SK-N-SH treated with all-trans-retinoic acid at 6 μM for 48 hours (cell line): ENCODE measurements at regions not wholly inside any gene's neighbourhood (a gene's known extent, or its start where the extent isn't known, plus 50 kb on each side); places are given as distances from the start of the nearest gene placed in this dataset.

Source experiments
- ATAC-seq: fragments of 200-7000 bp; cut with Tn5 transposase; 3 replicates; pipeline ENCODE4 v1.9.1; 2020; ENCODE audit warnings: mild to moderate bottlenecking, moderate library complexity
- ARNTL ChIP-seq: fragments of 450-650 bp; formaldehyde crosslinking; IDR thresholded peaks from 2 replicates; pipeline ENCODE4 v1.5.0; 2020; ENCODE audit warnings: low read depth, mild to moderate bottlenecking, moderate library complexity, borderline replicate concordance
- BACH2 ChIP-seq: fragments of 250-450 bp; sonication (Bioruptor Pico); IDR thresholded peaks from 2 replicates; pipeline ENCODE4 v1.9.0; 2021; ENCODE audit warnings: mild to moderate bottlenecking, borderline replicate concordance
- CREB5 ChIP-seq: fragments of 250-450 bp; sonication (Bioruptor Pico); IDR thresholded peaks from 2 replicates; pipeline ENCODE4 v1.5.1; 2020; ENCODE audit warnings: low read depth, mild to moderate bottlenecking, moderate library complexity
- CSDC2 ChIP-seq: fragments of 250-450 bp; sonication (Bioruptor Pico); IDR thresholded peaks from 2 replicates; pipeline ENCODE4 v1.5.0; 2020; ENCODE audit warnings: mild to moderate bottlenecking, moderate library complexity
- ESRRG ChIP-seq: fragments of 250-450 bp; sonication (Bioruptor Pico); IDR thresholded peaks from 2 replicates; pipeline ENCODE4 v1.6.1; 2021; ENCODE audit warnings: mild to moderate bottlenecking
- GLIS3 ChIP-seq: fragments of 250-450 bp; sonication (Bioruptor Pico); IDR thresholded peaks from 2 replicates; pipeline ENCODE4 v1.5.0; 2020; ENCODE audit warnings: mild to moderate bottlenecking, moderate library complexity
- OSR1 ChIP-seq: fragments of 250-450 bp; sonication (Bioruptor Pico); IDR thresholded peaks from 2 replicates; pipeline ENCODE4 v1.8.0; 2022; ENCODE audit warnings: moderate library complexity, mild to moderate bottlenecking, inconsistent platforms
- PPARA ChIP-seq: fragments of 250-450 bp; sonication (Bioruptor Pico); IDR thresholded peaks from 2 replicates; pipeline ENCODE4 v1.5.0; 2020; ENCODE audit warnings: mild to moderate bottlenecking, borderline replicate concordance
- RARB ChIP-seq: fragments of 250-450 bp; sonication (Bioruptor Pico); IDR thresholded peaks from 2 replicates; pipeline ENCODE4 v1.8.0; 2021; ENCODE audit warnings: mild to moderate bottlenecking, moderate library complexity
- SNAI2 ChIP-seq: fragments of 250-450 bp; sonication (Bioruptor Pico); IDR thresholded peaks from 2 replicates; pipeline ENCODE4 v1.5.0; 2020; ENCODE audit warnings: mild to moderate bottlenecking, moderate library complexity
- TCF4 ChIP-seq: fragments of 250-450 bp; sonication (Bioruptor Pico); IDR thresholded peaks from 2 replicates; pipeline ENCODE4 v1.8.0; 2021; ENCODE audit warnings: mild to moderate bottlenecking, moderate library complexity, borderline replicate concordance
- TOX ChIP-seq: fragments of 250-450 bp; sonication (Bioruptor Pico); IDR thresholded peaks from 2 replicates; pipeline ENCODE4 v1.8.0; 2021; ENCODE audit warnings: mild to moderate bottlenecking, moderate library complexity, borderline replicate concordance
- TSHZ2 ChIP-seq: fragments of 250-450 bp; sonication (Bioruptor Pico); IDR thresholded peaks from 2 replicates; pipeline ENCODE4 v1.5.0; 2020; ENCODE audit warnings: mild to moderate bottlenecking, moderate library complexity
- ZC3H10 ChIP-seq: fragments of 250-450 bp; sonication (Bioruptor Pico); IDR thresholded peaks from 2 replicates; pipeline ENCODE4 v1.5.1; 2021; ENCODE audit warnings: mild to moderate bottlenecking, moderate library complexity
- ZFP3 ChIP-seq: fragments of 250-450 bp; sonication (Bioruptor Pico); IDR thresholded peaks from 2 replicates; pipeline ENCODE4 v1.5.0; 2020; ENCODE audit warnings: mild to moderate bottlenecking, moderate library complexity
- ZFP30 ChIP-seq: fragments of 450-650 bp; formaldehyde crosslinking; IDR thresholded peaks from 2 replicates; pipeline ENCODE4 v1.5.0; 2022; ENCODE audit warnings: mild to moderate bottlenecking, moderate library complexity
- ZNF565 ChIP-seq: fragments of 450-650 bp; formaldehyde crosslinking; conservative IDR thresholded peaks from 2 replicates; pipeline ENCODE4 v1.5.0; 2020; ENCODE audit warnings: low read depth, mild to moderate bottlenecking, moderate library complexity
- ZNF70 ChIP-seq: fragments of 450-650 bp; formaldehyde crosslinking; IDR thresholded peaks from 2 replicates; pipeline ENCODE4 v1.5.0; 2020; ENCODE audit warnings: mild to moderate bottlenecking, moderate library complexity
- ZNF8 ChIP-seq: fragments of 450-650 bp; formaldehyde crosslinking; IDR thresholded peaks from 2 replicates; pipeline ENCODE4 v1.5.0; 2020; ENCODE audit warnings: mild to moderate bottlenecking, moderate library complexity
- TF ChIP-seq, protein P1 (sequence below): fragments of 250-450 bp; sonication (Bioruptor Pico); IDR thresholded peaks from 2 replicates; pipeline ENCODE4 v1.8.0; 2020; ENCODE audit warnings: mild to moderate bottlenecking, moderate library complexity, borderline replicate concordance
- TF ChIP-seq, protein P2 (sequence below): fragments of 250-450 bp; sonication (Bioruptor Pico); IDR thresholded peaks from 2 replicates; pipeline ENCODE4 v1.8.0; 2021; ENCODE audit warnings: low read depth, mild to moderate bottlenecking, moderate library complexity, borderline replicate concordance
- TF ChIP-seq, protein P3 (sequence below): fragments of 250-450 bp; sonication (Bioruptor Pico); IDR thresholded peaks from 2 replicates; pipeline ENCODE4 v1.5.1; 2021; ENCODE audit warnings: mild to moderate bottlenecking, moderate library complexity

DNA sequence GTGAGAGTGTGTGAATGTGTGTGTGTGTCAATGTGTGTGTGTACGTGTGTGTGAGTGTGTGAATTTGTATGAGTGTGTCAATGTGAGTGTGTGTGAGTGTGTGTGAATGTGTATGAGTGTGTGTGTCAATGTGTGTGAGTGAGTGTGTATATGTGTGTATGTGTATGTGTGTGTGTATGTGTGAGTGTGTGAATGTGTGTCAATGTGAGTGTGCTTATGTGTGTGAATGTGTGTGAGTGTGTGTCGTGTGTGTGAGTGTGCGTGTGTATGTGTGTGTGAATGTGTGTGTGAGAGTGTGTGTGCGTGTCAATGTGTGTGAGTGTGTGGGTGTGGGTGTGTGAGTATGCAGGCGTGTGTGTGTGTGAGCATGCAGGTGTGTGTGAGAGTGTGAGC, 93.5 kb upstream of the ALDH1A3 start:
- TF ChIP-seq ZFP3 (CRISPR knock-in tag) (no peak), RARB (CRISPR knock-in tag) (no peak), ESRRG (CRISPR knock-in tag) (no peak), TCF4 (no peak), CSDC2 (CRISPR knock-in tag) (no peak), PPARA (CRISPR knock-in tag) (no peak), GLIS3 (CRISPR knock-in tag) (no peak), TOX (no peak)
- ATAC-seq: no peak

DNA sequence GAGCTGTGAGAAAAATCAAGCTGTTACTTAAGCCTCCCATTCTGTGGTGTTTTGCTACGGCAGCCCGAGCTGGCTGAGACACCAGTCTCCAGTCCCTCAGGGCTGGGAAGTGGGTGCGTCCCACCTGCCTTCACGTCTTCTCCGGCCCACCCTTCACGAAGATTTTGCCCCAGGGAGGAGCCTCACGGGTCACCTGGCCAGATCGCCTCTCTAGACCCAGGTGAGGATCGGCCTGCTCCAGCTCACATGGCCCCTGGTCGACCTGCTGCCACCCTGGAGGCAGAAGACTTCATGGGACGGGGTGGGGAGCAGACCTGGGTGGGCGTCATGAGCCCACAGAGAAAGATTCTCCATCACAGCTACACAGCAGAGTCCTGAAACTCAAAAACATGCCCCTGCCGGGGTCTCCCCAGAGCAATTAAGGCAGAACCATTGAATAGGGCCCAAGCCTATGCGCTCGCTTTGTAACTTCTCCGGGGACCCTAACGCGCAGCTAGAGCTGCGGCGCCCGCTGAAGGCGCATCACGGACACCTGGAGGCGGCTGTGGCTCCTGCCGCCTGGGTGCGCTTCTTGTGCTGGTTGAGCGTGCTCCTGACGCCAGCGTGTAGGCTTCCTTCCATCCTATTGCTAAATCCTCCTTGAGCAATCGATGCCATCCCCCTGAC, 92.6 kb upstream of the ALDH1A3 start:
- ATAC-seq: no peak
- no peak for TF ChIP-seq TCF4
- TF ChIP-seq ZNF8: no peak
- no peak for TF ChIP-seq ARNTL
- no peak for TF ChIP-seq ESRRG (CRISPR knock-in tag)
- no peak for TF ChIP-seq GLIS3 (CRISPR knock-in tag)
- TF ChIP-seq, protein P1, sequence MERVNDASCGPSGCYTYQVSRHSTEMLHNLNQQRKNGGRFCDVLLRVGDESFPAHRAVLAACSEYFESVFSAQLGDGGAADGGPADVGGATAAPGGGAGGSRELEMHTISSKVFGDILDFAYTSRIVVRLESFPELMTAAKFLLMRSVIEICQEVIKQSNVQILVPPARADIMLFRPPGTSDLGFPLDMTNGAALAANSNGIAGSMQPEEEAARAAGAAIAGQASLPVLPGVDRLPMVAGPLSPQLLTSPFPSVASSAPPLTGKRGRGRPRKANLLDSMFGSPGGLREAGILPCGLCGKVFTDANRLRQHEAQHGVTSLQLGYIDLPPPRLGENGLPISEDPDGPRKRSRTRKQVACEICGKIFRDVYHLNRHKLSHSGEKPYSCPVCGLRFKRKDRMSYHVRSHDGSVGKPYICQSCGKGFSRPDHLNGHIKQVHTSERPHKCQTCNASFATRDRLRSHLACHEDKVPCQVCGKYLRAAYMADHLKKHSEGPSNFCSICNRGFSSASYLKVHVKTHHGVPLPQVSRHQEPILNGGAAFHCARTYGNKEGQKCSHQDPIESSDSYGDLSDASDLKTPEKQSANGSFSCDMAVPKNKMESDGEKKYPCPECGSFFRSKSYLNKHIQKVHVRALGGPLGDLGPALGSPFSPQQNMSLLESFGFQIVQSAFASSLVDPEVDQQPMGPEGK (CRISPR knock-in tag): no peak
- TF ChIP-seq ZFP30: no peak
- no peak for TF ChIP-seq RARB (CRISPR knock-in tag)
- no peak for TF ChIP-seq ZC3H10 (CRISPR knock-in tag)
- TF ChIP-seq OSR1: no peak
- TF ChIP-seq ZNF70 (CRISPR knock-in tag): no peak

DNA sequence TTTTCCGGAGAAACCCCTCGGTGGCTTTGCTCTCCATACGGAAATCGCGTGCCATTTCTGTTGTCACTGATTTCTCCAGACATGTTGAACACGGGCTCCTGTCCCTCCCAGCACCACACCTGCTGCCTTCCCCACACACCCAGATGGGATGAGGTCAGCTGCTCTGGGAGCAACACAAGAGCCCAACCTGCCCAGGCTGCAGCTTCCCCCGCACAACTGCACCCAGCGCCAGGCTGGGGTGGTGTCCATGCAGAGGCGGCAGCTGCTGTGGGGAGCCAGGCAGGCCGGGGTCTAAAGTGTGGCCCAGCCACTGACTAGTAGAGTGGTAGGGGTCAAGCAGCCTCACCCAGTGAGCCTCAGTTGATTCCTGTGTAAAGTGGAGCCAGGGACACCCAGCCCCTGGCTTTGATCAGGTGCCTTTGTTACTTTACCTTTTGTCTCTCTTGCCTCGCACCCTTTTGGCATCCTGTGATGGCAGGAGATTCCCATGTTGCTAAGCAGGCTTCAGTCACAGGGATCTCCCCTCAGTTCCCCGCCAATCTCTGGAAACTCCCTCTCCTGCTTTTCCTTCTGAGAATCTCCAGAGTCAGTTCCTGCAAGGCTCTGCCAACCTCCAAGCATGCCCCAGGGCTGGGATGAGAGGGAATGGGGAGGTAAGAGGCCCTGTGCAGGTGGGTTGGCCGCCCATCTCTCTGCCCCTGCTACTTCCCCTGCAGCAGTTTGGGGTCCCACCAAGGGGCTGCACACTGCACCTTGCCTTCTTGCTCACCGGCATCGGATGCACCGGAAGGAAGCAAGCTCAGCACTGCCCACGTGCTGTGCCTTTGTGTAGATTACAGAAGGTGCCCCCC, 91.8 kb upstream of the ALDH1A3 start:
- TF ChIP-seq ZFP3 (CRISPR knock-in tag) (no peak), BACH2 (CRISPR knock-in tag) (no peak), CSDC2 (CRISPR knock-in tag) (no peak), ZFP30 (no peak), TOX (no peak), CREB5 (no peak), TSHZ2 (CRISPR knock-in tag) (no peak), ZNF70 (CRISPR knock-in tag) (no peak), ESRRG (CRISPR knock-in tag) (no peak), RARB (CRISPR knock-in tag) (no peak), OSR1 (no peak), ZNF565 (CRISPR knock-in tag) (no peak), PPARA (CRISPR knock-in tag) (no peak), ARNTL (no peak), SNAI2 (CRISPR knock-in tag) (no peak), ZNF8 (no peak)
- TF ChIP-seq, protein P2, sequence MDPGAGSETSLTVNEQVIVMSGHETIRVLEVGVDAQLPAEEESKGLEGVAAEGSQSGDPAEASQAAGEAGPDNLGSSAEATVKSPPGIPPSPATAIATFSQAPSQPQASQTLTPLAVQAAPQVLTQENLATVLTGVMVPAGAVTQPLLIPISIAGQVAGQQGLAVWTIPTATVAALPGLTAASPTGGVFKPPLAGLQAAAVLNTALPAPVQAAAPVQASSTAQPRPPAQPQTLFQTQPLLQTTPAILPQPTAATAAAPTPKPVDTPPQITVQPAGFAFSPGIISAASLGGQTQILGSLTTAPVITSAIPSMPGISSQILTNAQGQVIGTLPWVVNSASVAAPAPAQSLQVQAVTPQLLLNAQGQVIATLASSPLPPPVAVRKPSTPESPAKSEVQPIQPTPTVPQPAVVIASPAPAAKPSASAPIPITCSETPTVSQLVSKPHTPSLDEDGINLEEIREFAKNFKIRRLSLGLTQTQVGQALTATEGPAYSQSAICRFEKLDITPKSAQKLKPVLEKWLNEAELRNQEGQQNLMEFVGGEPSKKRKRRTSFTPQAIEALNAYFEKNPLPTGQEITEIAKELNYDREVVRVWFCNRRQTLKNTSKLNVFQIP (CRISPR knock-in tag): no peak
- TF ChIP-seq, protein P3, sequence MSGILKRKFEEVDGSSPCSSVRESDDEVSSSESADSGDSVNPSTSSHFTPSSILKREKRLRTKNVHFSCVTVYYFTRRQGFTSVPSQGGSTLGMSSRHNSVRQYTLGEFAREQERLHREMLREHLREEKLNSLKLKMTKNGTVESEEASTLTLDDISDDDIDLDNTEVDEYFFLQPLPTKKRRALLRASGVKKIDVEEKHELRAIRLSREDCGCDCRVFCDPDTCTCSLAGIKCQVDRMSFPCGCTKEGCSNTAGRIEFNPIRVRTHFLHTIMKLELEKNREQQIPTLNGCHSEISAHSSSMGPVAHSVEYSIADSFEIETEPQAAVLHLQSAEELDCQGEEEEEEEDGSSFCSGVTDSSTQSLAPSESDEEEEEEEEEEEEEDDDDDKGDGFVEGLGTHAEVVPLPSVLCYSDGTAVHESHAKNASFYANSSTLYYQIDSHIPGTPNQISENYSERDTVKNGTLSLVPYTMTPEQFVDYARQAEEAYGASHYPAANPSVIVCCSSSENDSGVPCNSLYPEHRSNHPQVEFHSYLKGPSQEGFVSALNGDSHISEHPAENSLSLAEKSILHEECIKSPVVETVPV (CRISPR knock-in tag): no peak
- TF ChIP-seq, all 23 proteins: peak for 0
- no peak for ATAC-seq
